KG1 (cell line): ENCODE measurements at regions not wholly inside any gene's neighbourhood (a gene's known extent, or its start where the extent isn't known, plus 50 kb on each side); places are given as distances from the start of the nearest gene placed in this dataset.
"Not testable (repeated sequence)": the region's sequence is repeated elsewhere in the genome, so short reads cannot be mapped to it uniquely, and the experiment has no call there.

Source experiments
- DNase-seq: peaks from one replicate; lab custom pipeline; 2025; lab: John Stamatoyannopoulos, UW

DNA sequence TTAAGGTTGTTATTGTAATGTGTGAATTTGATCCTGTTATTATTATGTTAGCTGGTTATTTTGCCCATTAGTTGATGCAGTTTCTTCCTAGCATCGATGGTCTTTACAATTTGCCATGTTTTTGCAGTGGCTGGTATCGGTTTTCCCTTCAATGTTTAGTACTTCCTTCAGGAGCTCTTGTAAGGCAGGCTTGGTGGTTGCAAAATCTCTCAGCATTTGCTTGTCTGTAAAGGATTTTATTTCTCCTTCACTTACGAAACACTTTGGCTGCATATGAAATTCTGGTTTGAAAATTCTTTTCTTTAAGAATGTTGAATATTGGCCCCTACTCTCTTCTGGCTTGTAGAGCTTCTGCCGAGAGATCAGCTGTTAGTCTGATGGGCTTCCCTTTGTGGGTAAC is 2241.4 kb upstream of the AGA start:
- DNase-seq: not testable (repeated sequence)

DNA sequence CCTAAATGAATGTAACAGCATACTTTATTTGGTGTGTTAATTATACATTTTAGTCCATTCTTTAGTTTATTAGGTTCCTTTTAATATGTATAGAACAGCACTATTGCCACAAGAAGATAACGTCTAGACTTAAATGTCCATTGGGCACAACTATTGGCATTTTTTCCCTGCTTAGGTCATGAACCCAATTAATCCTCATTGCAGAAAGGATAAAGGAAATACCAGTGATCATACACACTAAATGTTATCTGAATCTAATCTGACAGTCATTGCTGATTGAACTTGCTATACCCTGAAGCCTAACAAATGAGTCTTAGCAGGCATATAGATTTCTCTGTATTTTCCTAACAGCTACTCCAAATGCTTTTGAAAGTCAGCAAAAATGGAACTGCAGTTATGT is 2250.0 kb upstream of the AGA start:
- DNase-seq: no peak

DNA sequence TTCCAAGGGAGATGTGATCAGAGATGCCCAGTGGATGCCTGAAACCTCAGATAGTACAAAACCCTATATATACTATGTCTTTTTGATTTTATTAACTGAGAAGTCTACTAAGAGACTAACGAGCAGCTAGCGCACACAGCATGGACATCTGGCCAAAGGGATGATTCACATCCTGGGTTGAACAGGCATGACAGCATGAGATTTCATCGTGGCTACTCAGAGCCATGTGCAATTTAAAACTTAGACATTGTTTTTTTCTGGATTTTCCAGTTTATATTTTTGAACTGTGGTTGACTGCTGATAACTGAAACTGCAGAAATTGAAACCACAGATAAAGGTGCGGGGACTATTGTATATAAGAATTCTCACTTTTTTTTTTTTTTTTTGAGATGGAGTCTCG is 2252.9 kb upstream of the AGA start:
- DNase-seq: no peak

DNA sequence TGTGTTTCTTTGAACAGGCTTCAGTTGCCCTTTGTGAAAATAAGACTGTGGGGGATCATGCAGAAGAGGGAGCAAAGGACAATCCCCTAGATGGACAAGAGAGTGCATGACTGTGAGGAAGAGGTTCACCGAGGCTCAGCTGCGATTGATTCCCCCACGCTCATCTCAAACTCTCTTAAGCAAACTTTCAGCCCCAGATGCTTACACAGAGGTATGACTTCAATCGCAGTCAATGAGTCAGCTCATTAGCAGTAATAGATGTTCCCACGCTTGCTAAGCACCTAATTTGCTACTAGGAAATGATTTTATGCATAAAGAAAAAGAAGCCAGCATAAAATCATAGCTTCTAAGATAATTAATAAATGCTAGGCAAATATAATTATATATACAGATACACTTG is 2256.1 kb upstream of the AGA start:
- DNase-seq: no peak

DNA sequence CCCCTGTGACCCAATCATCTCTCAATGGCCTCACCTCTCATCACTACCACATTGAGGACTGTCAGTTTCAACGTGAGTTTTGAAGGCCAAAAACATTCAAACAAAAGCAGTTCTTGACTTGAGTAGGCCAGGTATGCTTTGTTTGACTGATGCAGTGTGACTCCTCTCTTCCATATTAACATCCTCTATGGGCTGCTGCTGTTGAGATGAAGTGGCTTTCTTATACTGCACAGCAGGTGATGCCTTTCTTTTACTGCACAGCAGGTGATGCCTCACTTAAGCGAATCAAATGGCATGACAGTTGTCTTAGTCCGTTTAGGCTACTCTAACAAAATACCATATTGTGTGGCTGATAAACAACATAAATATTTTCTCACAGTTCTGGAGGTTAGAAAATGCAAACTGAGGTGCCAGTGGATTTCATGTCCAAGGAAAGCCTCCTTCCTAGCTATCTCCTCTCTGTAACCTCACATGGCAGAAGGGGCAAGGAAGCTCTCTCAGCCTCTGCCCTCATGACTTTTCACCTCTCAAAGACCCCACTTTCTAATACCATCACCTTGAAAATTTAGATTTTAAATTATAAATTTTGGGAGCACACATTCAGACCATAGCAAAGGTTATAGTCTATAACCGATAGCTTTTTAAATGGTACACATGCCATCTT is 2267.9 kb upstream of the AGA start:
- no peak for DNase-seq

DNA sequence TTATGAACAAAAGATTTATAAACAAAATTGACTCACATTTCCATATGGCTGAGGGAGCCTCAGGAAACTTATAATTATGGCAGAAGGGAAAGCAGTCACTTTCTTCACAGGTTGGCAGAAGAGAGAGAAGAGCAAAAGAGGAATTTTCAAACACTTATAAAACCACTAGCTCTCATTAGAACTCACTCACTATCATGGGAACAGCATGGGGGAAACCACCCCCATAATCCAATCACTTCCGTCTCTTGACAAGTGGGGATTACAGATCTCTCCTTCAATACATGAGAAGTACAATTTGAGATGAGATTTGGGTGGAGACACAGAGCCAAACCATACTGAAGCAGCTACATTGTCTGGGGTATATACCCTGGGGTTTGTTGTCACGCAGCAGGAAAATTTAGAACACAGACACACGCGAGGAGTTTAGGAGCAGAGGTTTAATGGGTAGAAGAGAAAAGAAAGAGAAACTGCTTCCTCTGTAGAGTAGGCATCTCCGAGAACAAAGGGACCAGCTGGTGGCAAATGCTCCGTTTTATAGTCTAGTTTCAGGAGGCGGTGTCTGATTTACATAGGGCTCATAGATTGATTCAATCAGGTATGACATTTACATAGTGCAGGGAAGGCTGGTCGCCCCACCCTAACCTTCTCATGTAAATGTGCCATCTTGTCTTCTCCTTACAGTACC is 2277.7 kb upstream of the AGA start:
- no peak for DNase-seq

DNA sequence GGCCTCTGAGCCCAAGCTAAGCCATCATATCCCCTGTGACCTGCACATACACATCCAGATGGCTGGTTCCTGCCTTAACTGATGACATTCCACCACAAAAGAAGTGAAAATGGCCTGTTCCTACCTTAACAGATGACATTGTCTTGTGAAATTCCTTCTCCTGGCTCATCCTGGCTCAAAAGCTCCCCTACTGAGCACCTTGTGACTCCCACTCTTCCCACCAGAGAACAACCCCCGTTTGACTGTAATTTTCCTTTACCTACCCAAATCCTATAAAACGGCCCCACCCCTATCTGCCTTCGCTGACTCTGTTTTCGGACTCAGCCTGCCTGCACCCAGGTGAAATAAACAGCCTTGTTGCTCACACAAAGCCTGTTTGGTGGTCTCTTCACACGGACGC is 2284.3 kb upstream of the AGA start:
- not testable (repeated sequence) for DNase-seq

DNA sequence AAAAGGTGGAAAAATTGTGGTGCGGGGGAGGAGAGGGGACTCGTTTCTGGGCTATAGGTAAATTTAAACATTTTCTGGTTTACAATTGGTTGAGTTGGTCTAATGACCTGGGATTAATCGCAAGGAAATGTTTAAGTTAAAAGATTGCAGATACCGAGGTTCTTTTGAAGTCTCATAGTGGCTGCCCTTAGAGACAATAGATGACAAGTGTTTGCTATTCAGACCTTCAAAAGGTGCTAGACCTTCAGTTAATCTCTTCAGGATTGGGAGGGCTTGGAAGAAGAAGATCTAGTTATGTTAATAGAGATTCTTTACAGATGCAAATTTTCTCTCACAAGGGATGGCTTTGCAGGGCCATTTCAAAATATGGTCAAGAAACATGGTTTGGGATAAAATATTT is 2286.1 kb upstream of the AGA start:
- DNase-seq: no peak

DNA sequence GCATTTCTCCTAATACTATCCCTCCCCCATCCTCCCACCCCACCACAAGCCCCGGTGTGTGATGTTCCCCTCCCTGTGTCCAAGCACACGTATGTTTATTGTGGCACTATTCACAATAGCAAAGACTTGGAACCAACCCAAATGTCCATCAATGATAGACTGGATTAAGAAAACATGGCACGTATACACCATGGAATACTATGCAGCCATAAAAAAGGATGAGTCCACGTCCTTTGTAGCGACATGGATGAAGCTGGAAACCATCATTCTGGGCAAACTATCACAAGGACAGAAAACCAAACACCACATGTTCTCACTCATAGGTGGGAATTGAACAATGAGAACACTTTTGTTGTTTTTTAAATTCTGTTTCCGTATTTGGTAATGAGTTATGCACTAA is 2294.6 kb upstream of the AGA start:
- not testable (repeated sequence) for DNase-seq

DNA sequence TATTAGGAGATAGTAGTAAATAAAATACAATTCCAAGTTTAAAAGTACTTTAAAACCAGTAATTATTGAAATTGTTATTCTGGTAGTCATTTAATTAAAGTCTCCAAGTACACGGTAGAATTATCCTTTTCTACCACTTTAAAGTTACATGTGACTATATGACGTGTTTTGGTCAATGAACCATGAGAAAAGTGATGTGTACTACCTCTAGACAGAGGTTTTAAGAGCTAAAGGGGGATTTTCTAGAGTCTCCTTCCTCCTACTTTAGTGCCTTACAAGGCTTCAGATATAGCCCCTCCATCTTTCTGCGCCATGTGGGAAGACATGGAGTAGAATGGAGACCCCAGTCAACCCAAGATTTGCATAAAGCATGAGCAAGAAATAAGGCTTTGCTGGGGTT is 2296.6 kb upstream of the AGA start:
- DNase-seq: no peak

DNA sequence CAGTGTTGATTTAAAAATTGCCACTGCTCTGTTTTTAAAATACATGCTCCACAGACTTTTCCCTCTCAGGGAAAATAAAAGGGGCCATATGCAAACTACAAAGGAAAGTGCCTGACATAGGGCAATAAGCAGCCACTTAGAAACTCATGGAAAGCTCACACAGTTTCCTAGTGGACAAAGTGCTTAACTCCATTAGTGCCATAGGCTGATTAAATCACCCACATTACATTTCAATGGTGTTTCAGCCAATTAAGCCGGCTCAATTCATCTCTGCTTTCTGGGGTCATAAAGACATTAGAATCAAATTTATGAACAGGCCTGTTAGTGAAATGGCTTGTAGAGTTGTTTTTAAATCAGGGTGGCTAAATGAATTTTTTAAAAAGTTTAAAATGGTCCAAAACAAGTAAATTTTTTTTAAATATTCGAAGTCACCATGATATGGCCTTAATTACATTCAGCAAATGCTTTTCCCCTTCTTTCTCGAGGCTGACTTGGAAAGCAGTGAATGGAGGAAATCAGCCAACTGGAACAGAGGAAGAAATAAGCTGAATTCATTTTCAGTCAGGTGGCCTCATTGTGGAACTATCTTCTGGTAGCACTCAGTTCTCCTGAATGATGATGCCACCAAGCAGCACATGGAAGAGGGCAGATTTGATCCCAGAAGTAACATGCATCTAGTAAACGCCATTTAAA is 2305.1 kb upstream of the AGA start:
- DNase-seq: no peak

DNA sequence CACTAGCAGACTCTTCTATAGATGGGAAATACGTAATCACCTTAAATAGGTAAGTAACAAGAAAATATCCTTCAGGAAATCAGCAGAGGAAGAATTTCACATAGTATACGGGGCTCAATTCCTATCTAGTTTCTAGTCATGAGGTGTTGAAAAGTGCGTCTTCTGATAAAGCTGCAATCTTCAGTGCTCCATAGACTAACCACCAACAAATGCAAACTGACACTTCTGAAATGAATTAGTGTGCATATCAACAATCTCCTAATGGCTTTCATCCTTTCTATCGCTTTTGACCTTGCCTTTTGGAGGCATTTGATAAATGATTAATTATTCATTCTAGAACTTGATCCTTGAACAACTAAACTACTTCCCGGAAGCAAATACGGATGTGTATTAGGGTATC is 2306.6 kb upstream of the AGA start:
- no peak for DNase-seq

DNA sequence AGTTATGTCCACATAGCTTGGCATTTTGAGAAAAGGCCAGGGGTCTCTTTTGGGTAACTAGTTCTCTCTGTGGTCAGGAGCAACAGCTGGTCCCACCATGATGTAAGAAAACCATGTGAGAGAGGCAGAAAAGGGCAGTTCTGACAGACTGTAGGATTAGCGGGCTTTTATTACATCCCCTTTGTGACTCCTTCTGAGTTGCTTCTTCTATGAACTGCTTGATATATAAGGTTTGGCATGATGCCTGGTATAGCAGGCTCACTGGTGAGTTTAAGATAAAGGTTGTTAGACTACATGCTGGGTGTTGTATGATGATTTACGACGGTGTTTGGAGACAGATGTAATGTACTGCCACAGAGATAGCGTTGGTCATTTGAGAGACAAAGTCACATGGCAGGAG is 2308.1 kb upstream of the AGA start:
- DNase-seq: no peak

DNA sequence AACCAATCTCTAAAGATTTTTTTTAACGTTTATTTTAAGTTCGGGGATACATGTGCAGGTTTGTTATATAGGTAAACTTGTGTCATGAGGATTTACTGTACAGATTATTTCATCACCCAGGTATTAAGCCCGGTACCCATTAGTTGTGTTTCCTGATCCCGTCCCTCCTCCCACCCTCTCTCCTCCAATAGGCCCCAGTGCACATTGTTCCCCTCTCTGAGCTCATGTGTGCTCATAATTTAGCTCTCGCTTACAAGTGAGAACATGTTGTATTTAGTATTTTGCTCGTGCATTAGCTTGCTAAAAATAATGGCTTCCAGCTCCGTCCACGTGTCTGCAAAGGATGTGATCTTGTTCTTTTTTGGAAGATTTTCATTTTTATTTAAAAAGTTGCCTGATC is 2309.4 kb upstream of the AGA start:
- DNase-seq: no peak

DNA sequence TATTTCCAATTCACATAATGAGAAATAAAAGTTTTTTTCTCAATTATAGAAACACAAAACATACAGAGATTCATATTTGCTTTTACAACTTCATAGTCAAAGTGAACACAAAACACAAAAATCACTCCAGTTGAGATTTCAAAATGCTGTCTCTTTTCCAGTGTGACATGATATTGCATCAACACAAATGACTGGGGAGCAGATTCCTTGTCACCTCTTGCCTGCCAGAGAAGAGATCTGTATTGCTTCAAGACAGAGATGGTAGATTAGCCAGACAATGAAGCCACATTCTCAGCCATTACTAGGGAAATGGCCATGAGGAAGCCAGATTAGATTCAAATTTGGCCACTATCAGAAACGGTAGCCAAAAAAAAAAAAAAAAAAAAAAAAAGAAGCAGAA is 2313.1 kb upstream of the AGA start:
- no peak for DNase-seq

DNA sequence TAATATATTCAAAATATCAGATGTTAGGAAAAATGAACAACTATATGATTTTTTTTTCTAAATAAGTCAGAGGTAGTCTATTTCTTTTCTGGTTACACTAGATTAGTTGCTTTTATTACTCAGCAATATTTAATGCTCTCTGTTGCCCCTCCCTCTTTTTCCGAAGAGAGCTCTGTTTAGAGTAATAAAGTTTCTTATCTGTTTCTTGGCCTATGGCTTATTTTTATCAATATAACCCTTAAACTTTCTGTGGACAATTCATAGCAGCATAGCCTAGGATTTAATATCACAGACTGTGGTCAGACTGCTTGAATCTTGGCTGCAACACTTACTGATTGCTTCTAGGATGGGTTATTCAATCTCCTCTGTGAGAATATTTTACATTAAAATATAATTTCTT is 2315.4 kb upstream of the AGA start:
- DNase-seq: no peak

DNA sequence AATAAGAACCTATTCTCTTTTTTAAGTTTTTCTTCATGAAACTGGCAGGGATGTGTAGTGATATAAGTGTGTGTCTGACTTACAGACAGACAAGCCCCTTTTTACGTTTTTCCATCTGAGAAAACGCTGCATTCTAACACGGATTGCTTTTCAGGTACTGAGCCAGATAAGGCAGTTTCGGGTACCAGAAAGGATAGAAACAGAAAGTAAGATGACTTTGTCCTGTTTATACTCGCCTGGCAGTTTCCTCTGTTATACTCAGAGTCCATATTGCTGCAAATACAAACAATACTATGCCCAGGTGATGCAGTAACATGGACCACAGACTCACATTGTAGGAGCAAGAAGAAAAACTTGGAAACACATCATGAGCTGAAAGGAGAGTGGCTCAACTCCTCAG is 2320.6 kb upstream of the AGA start:
- DNase-seq: no peak

DNA sequence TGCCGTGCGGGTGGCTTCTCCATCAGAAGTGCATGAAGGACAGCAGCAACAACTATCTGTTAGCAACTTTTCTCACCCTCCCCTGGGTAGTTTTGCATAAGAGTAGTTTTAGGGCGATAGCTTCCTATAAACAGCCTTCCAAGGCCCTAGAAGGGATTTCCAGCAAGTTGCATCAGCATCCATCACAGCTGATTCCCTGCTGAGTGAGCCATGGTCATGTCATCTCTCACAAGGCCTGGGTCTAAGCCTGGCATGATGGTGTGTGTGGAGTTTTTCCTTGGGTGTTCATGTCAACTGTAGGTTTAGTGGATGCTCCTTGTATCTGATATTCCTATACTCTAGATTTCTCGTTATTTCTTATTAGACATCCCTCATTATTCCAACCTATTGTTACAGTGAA is 2324.7 kb upstream of the AGA start:
- no peak for DNase-seq

DNA sequence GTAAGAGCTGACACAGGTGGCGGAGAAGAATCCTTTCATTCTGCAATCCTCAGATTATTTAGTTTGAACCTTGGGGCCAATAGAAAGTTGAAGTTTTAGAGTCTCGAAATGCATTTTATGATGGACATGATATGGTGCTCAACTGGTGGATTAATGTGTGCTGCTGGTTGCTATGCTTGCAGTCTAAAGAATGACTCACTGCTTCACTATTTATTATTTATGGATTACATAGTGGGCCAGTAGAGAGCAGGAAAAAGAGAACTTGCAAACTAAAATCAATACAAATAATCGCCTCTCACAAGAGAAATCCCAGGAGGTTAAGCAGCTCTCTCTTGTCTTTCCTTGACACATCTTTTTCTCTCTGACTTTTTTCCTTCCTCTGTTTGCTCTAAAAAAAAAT is 2326.8 kb upstream of the AGA start:
- no peak for DNase-seq

DNA sequence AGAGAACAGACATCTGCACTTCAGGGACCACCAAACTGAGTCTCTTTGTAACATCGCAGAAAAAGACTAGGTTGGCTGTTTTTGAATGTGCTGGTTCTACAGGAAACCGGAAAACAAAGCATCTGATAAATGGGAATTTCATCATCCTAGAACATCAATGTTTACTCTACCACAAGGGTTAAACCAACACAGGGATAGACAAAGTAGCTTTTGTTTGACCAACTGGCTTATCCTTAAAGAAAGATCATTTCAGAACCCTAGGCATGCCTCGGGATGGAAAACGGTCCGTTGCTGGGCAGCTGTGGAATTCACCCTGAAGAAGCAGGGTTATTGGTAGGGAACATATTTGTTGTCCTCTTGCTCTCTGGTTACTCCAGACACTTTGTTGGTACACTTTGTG is 2355.5 kb upstream of the AGA start:
- DNase-seq: no peak

DNA sequence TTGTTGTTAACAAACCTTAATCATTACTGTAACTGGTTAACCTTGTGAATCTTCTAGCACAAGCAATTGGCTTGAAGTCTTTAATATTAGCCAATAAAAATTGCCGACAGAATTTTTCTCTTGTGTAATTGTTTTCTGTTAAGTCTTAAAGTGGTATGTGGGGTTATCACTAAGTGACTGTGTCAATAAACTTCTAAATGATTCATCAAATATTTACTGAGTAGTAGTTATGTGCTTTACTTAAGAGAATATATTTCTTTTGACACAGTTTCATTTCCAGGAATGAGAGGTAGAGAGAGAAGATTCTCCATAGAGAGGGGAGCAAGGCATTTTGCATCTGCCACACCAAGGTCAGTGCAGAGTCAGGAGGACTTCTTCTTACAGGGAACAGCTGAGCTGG is 2361.6 kb upstream of the AGA start:
- no peak for DNase-seq

DNA sequence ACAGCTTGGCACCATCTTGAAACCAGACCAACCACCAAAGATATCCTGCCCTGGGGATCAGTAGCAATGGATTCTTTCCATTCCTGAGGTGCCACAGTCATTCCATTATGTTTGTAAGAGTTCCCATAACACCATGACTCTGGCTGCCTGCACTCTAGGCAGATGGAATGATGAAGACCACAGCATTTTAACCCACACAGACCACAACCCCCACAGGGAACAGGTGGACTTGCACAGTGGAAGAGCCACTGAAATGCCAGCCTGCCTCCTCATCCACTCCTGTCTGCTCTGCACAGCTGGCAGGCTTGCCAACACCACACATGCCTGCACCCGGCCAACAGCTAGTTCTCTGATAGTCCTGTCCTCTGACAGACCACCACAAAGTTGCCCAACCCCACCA is 2362.2 kb upstream of the AGA start:
- DNase-seq: no peak

DNA sequence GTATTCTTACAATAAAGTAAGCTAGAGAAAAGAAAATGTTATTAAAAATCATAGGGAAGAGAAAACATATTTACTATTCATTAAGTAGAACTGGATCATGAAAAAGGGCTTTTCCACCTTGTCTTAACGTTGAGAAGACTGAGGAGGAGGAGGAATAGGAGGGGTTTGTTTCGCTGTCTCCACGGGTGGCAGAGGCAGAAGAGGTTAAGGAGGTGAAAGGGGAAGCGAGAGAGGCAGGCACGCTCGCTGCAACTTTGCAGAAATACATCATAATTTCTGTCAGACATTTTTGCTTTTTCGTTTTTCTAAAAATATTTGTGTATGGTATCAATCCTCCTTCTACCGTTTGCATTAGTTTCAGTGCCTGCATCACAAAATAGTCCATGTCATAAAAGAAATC is 2375.1 kb upstream of the AGA start:
- DNase-seq: no peak

DNA sequence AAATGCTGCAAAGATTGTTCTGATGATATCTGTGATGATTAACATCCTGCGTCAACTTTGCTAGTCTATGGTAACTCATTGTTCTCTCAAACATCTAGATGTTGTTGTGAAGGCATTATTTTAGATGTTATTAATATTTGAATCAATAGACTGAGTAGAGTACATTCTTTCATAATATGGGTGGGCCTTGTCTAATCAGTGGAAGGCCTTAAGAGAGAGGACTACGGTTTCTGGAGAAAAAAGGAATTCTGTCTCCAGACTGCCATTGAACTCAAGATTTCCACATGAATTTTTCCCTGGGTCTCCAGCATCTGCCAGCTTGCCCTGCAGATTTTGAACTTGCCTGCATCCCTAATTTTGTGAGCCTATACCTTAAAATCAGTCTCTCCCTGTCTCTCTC is 2381.1 kb upstream of the AGA start:
- DNase-seq: no peak
